Activated CD4-positive, alpha-beta T cell treated with anti-CD3 and anti-CD28 coated beads for 36 hours (primary cell): ENCODE measurements at regions not wholly inside any gene's neighbourhood (a gene's known extent, or its start where the extent isn't known, plus 50 kb on each side); places are given as distances from the start of the nearest gene placed in this dataset.

Experiments
- ATAC-seq: fragments of 200-7000 bp; cut with Tn5 transposase; one replicate; pipeline ENCODE4 v1.10.0; 2021; ENCODE audit warnings: mild to moderate bottlenecking, moderate library complexity
- CTCF ChIA-PET: fragments of 350-600 bp; sonication (Branson Sonifier 250); formaldehyde crosslinking; loops from one replicate; lab custom pipeline; 2021; ENCODE audit warnings: antibody characterized with exemption; lab: Charles Lee
- POLR2A ChIA-PET: fragments of 350-600 bp; sonication (Branson Sonifier 250); formaldehyde crosslinking; loops from one replicate; lab custom pipeline; 2021; ENCODE audit warnings: antibody characterized with exemption, inconsistent platforms; lab: Charles Lee
- DNase-seq: peaks from one replicate; pipeline ENCODE4 v3.0.0-alpha.2; 2020
- H3K27ac Mint-ChIP-seq: one replicate; pipeline ENCODE4 v1.8.0; 2021; ENCODE audit warnings: mixed read lengths
- H3K27me3 Mint-ChIP-seq: one replicate; pipeline ENCODE4 v1.8.0; 2021; ENCODE audit warnings: mixed read lengths
- H3K36me3 Mint-ChIP-seq: one replicate; pipeline ENCODE4 v1.8.0; 2021; ENCODE audit warnings: low read depth, mixed read lengths
- H3K4me1 Mint-ChIP-seq: one replicate; pipeline ENCODE4 v1.8.0; 2021; ENCODE audit warnings: mixed read lengths
- H3K4me3 Mint-ChIP-seq: one replicate; pipeline ENCODE4 v1.8.0; 2021; ENCODE audit warnings: mild to moderate bottlenecking, moderate library complexity, mixed read lengths
- H3K9me3 Mint-ChIP-seq: one replicate; pipeline ENCODE4 v1.8.0; 2021; ENCODE audit warnings: low read depth, mixed read lengths
- intact Hi-C, 2 experiments: fragments of 100-400 bp; cut with DNase I in 1 of 2; cut with micrococcal nuclease in 1 of 2; formaldehyde crosslinking; loops; one replicate each; pipeline versions ENCODE4 v1.14.2 to v1.15.1; 2022 to 2024; cut with DNase I, micrococcal nuclease

DNA sequence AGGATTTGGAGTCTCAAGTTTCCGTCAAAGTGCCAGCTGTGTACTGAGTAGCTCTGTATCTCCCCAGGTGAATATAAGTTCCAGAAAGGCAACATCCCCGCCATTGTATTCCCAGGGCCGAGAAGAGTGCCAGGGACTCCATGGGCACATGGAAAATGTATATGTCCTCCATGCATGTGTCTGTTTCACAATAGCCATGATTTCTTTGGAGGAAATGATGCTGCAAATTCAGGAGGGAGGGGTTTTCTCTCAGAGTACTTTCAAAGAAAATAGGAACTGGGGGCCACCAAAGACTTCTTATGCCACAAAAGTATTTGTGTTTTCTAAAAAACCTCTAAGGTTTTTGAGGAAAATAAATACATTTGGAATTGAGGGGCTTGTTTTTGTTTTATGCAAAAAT is 524.6 kb downstream of the BNC2 start:
- H3K4me1 Mint-ChIP-seq: no peaks in the 10 kb centered on the region
- intact Hi-C loops: no loop called here
- H3K9me3 Mint-ChIP-seq: no peaks in the 10 kb centered on the region
- no peaks in the 10 kb centered on the region for H3K27me3 Mint-ChIP-seq
- ATAC-seq (no peak), DNase-seq (no peak)
- no peaks in the 10 kb centered on the region for H3K36me3 Mint-ChIP-seq
- POLR2A ChIA-PET: no interaction called here
- no peak overlapping the region for H3K4me3 Mint-ChIP-seq
- H3K27ac Mint-ChIP-seq: no peak overlapping the region
- CTCF ChIA-PET: no interaction called here

DNA sequence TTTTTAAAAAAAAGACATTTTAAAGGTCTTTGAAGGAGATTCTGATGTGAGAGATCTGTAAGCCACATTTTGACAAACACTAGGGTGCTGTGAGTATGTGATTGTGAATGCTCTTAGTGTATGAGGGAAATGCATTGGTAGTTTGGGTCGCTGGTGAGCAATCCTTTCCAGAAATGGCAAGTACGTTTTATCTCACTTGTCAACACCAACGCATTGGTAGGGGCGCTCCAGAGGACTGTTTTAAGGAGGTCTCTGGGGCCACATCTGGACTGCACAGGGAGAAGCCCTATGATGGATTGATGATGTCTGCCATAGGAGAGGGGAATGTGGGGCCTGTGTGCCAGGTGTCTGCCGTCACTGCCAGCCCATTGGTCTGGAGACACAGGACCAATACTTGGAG is 522.6 kb downstream of the BNC2 start:
- intact Hi-C loops: no loop called here
- H3K27me3 Mint-ChIP-seq: no peaks in the 10 kb centered on the region

DNA sequence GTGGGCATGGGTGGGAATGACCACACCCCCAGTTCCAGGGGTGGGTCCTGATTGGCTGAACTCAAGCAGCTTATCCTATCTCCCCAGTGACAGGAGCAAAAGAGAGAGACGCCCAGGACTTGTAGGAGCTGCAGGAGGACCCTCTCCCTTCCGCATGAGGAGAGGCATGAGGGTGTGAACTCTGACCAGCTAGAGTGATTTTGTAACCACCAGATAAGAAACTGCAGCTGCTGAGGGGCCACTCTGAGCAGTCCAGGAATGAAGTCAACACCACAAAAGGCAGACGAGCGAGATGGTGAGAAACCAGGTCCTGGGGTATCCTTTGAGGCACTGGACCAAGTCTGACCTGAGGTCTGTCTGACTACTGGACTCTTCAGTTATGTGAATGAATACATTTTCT is 521.9 kb downstream of the BNC2 start:
- H3K9me3 Mint-ChIP-seq: no peaks in the 10 kb centered on the region
- no peak overlapping the region for H3K27ac Mint-ChIP-seq
- intact Hi-C loops: no loop called here
- no peaks in the 10 kb centered on the region for H3K36me3 Mint-ChIP-seq
- ChIA-PET CTCF (no interaction called here), POLR2A (no interaction called here)
- no peak for ATAC-seq
- H3K4me1 Mint-ChIP-seq: no peaks in the 10 kb centered on the region
- H3K4me3 Mint-ChIP-seq: no peak overlapping the region
- H3K27me3 Mint-ChIP-seq: no peaks in the 10 kb centered on the region
- no peak for DNase-seq

More for the DNA sequence above, 522.6 kb downstream of the BNC2 start:
- DNase-seq (no peak), ATAC-seq (no peak)
- no peak overlapping the region for H3K27ac Mint-ChIP-seq
- H3K36me3 Mint-ChIP-seq: no peaks in the 10 kb centered on the region
- ChIA-PET CTCF (no interaction called here), POLR2A (no interaction called here)
- no peak overlapping the region for H3K4me3 Mint-ChIP-seq
- H3K9me3 Mint-ChIP-seq: no peaks in the 10 kb centered on the region
- no peaks in the 10 kb centered on the region for H3K4me1 Mint-ChIP-seq

DNA sequence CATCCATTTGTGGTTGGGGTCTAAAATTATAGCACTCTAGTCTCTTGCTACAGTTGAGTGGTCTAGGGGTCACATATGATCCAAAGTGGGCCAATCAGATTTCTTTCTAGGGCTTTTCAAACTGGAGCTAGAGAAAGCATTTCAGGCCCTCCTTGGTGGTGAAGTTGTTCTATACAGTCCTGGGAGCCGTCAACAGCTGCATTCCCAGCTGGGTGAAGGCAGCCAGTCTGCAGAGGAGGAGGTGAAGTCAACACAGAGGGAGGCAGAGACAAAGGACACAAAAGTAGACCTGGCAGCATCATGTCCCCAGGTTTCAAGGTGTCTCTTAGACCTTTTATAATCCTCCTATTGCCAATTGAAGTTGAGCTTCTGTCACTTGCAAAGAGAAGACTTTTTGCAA is 518.2 kb downstream of the BNC2 start:
- no peak for DNase-seq
- intact Hi-C loops: no loop called here
- no peaks in the 10 kb centered on the region for H3K4me1 Mint-ChIP-seq
- ChIA-PET CTCF (interaction anchor here (0.6 kb wide), 1 partner anchor 63 kb away, joined by 3 read pairs; no protein-coding TSS in a partner anchor), POLR2A (no interaction called here)
- no peak overlapping the region for H3K4me3 Mint-ChIP-seq
- no peaks in the 10 kb centered on the region for H3K36me3 Mint-ChIP-seq
- H3K27ac Mint-ChIP-seq: no peak overlapping the region
- no peaks in the 10 kb centered on the region for H3K9me3 Mint-ChIP-seq
- H3K27me3 Mint-ChIP-seq: no peaks in the 10 kb centered on the region
- ATAC-seq: no peak

DNA sequence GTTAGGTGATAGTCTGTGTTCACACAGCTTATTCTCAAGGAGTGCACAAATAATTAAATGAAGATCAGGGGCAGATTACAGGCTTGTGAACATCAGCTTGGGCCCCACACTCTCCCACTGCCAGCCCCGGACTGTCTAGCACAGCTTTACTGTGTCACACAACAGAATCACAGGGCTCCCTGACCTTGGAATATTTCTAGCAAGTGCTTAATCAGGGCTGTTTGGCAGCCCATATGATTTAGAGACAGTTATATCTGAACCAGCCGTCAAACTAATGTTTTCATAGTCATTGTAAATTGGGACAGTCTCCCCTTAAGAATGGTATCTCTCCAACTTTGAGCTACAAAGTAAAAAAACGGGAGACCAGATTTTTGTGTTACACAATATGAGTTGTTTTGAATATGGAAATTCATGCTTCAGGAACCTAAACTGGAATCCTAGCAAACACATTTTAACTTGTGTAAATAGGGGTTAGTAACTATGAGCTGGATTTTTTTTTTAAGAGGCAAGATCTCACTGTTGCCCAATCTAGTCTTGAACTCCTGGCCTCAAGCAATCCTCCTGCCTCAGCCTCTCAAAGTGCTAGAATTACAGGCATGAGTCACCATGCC is 517.6 kb downstream of the BNC2 start:
- H3K4me3 Mint-ChIP-seq: no peak overlapping the region
- H3K36me3 Mint-ChIP-seq: no peaks in the 10 kb centered on the region
- intact Hi-C loops: no loop called here
- H3K27ac Mint-ChIP-seq: no peak overlapping the region
- POLR2A ChIA-PET: no interaction called here
- H3K9me3 Mint-ChIP-seq: no peaks in the 10 kb centered on the region
- no peak for ATAC-seq
- no peaks in the 10 kb centered on the region for H3K4me1 Mint-ChIP-seq
- H3K27me3 Mint-ChIP-seq: no peaks in the 10 kb centered on the region
- no peak for DNase-seq
- CTCF ChIA-PET: interaction anchor here (0.6 kb wide), 2 partner anchors 64 to 482 kb away, joined by 3 to 4 read pairs; no protein-coding TSS in a partner anchor

DNA sequence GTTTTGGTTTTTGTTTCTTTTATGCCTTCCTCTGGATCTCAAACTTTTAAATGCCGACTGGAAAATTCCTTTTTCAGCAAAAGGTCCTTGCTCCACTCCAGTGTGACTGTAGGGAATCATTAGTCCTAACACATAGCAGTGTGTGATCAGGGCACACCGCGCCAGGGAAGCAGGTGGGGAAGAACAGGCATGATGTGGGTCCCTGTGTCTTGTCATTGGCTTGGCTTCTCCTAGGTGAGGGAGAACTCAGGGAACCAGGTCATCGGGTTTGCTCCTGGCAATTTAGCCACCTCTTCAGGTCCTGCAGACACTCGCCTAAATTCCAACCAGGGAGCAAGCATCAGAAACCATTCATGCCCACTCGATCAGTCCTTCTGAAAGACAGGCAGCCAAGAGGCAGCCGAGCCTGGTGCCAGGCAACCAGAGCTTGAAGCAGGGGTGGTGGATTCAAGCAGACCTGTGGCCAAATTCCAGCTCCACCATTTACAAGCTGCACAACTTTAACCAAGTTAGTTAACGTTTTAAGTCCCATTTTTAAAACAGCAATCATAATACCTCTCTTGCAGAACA is 514.2 kb downstream of the BNC2 start:
- H3K27me3 Mint-ChIP-seq: no peaks in the 10 kb centered on the region
- no peak overlapping the region for H3K4me3 Mint-ChIP-seq
- H3K27ac Mint-ChIP-seq: no peak overlapping the region
- no peaks in the 10 kb centered on the region for H3K9me3 Mint-ChIP-seq
- ATAC-seq (no peak), DNase-seq (no peak)
- H3K36me3 Mint-ChIP-seq: no peaks in the 10 kb centered on the region
- H3K4me1 Mint-ChIP-seq: no peaks in the 10 kb centered on the region
- ChIA-PET CTCF (no interaction called here), POLR2A (no interaction called here)
- intact Hi-C loops: no loop called here

DNA sequence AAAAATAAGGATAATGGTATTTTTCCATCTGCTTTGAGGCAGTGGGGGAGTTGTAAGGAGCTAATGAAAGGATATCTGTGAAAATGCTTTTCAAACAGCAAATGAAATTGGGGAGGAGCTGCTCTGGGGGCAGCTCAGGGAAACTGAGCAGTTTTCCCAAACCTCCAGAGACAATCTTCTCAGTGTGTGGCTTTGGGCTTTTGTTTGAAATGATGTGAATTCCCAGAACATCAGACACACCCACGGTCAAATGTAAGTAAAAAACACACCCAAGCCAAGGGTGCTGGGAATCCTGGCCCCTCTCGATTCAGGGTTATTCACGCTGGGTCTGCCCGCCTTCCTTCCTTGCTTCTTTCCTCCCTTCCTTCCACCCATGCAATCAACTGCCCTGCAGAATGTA is 512.6 kb downstream of the BNC2 start:
- intact Hi-C loops: no loop called here
- Mint-ChIP-seq H3K9me3 (no peaks in the 10 kb centered on the region), H3K4me1 (no peaks in the 10 kb centered on the region), H3K4me3 (no peak overlapping the region), H3K27ac (no peak overlapping the region), H3K27me3 (no peaks in the 10 kb centered on the region), H3K36me3 (no peaks in the 10 kb centered on the region)
- ChIA-PET POLR2A (no interaction called here), CTCF (no interaction called here)
- DNase-seq: no peak
- ATAC-seq: no peak

DNA sequence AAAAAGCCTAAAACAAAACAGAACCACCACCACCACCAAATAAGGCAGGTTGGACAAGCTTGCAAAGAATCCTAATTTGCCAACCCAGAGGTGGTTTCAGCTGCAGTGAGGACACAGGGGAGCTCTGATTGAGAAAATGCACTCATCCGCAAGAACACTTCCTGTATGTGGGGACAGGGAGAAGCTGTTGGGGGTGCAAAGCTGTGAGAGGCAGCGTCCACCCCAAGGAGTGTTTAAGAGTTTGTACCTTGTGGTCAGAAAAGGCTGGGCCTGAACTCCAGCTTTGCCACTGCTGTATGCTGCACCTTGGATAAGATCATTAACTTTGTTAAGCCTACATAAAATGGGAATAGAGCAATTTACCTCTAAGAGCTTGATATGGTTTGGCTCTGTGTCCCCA is 511.7 kb downstream of the BNC2 start:
- Mint-ChIP-seq H3K4me3 (no peak overlapping the region), H3K27ac (no peak overlapping the region), H3K9me3 (no peaks in the 10 kb centered on the region), H3K36me3 (no peaks in the 10 kb centered on the region), H3K27me3 (no peaks in the 10 kb centered on the region), H3K4me1 (no peaks in the 10 kb centered on the region)
- POLR2A ChIA-PET: no interaction called here
- intact Hi-C loops: no loop called here
- no peak for ATAC-seq
- DNase-seq: no peak
- CTCF ChIA-PET: no interaction called here
